ENCODE measurements at regions not wholly inside any gene's neighbourhood (a gene's known extent, or its start where the extent isn't known, plus 50 kb on each side); places are given as distances from the start of the nearest gene placed in this dataset.
"Not testable (repeated sequence)": the region's sequence is repeated elsewhere in the genome, so short reads cannot be mapped to it uniquely, and the experiment has no call there.

- DNase-seq (ENCODE audit: low spot score) = no peak
These were observed 174.0 kb upstream of the SNX2 start for GRCh38 chr5:122600924-122601323.

GRCh38 chr5:122602700-122603099 lies 172.2 kb upstream of the SNX2 start:
- no peak for DNase-seq (ENCODE audit: low spot score)

DNA sequence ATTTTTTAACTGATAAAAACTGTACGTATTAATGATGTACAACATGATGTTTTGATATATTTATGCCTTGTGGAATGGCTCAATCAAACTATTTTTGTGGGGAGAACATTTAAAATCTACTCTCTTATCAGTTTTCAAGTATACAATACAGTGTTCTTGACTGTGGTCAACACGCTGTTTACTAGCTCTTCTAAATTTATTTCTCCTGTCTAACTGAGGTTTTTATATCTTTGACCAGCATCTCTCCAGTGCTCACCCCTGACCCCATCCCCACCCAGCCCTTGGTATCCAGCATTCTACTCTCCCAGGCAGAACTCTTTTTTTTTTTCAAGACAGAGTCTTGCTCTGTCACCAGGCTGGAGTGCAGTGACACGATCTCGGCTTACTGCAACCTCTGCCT lies 169.6 kb upstream of the SNX2 start:
- DNase-seq (ENCODE audit: low spot score) = no peak

- DNase-seq (ENCODE audit: low spot score) = no peak
These were observed 167.1 kb upstream of the SNX2 start for GRCh38 chr5:122607818-122608217.

DNA sequence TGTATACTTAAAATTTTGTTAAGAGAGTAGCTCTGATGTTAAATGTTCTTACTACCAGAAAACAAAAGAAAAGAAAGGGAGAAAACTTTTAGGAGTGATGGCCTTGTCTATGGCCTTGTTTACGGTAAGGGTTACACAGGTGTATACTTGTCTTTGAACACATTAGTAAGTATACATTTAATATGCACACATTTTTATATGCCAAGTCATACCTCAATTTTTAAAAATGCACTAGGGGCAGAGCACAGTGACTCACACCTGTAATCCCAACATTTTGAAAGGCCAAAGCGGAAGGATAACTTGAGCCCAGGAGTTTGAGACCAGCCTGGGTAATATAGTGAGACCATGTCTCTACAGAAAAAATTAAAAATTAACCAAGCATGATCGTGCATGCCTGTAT lies 166.7 kb upstream of the SNX2 start:
- DNase-seq (ENCODE audit: low spot score) = no peak

DNA sequence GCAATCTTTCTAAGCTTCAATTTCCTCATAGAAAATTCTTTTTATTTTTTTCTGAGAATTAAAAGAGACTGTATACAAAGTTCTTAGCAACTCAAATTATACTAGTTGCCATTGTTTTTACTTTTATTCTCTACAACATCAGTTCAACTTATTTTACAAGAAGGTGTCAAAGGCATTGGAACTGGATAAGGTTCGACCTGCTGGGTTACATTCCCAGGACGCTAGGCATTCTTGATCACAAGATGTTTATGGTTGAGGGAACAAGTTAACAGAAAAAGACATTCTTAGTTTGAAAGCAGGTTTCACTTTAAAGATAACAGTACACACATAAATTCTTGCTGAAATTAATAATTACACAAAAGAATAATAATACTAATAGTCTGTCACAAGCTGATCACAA lies 163.5 kb upstream of the SNX2 start:
- no peak for DNase-seq (ENCODE audit: low spot score)

GRCh38 chr5:122612901-122613300 lies 162.0 kb upstream of the SNX2 start:
- no peak for DNase-seq (ENCODE audit: low spot score)

GRCh38 chr5:122615146-122615545 lies 159.7 kb upstream of the SNX2 start:
- no peak for DNase-seq (ENCODE audit: low spot score)

DNA sequence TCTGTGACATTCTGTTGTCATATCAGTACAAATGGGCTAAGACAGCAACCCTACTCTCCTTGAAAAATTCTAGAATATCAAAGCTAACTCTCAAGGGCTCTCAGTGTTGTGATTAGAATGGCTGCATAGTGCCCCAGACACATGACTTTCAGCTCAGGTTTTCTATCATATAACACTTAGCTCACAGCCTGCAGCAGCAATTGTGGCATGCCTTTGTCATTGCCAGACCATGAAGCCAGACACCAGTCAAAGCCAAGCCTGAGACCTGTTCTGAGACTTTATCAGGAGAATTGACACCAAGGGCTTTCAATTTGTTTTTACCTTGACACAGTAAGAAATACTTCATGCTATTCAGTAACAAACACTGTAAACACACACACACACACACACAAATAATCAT lies 159.0 kb upstream of the SNX2 start:
- no peak for DNase-seq (ENCODE audit: low spot score)

DNA sequence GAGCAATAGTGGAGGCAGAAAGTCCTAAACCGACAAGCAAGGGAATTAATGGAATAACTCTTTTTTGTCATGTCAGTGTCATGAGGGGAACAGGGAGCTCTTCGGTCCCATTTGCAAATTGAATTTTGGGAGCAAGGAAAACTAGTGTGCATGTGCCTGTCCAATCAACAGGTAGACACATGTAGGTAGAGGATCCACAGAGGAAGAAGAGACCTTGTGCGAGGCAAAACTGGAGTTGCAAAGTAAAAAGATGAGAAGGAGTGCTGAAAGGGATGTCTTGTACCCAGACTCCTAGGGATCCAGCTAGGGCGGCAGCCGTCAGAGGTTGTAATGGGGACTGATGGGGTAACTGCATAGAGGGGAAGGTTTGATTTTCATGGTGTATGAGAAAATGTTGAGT lies 156.8 kb upstream of the SNX2 start:
- not testable (repeated sequence) for DNase-seq (ENCODE audit: low spot score)

DNA sequence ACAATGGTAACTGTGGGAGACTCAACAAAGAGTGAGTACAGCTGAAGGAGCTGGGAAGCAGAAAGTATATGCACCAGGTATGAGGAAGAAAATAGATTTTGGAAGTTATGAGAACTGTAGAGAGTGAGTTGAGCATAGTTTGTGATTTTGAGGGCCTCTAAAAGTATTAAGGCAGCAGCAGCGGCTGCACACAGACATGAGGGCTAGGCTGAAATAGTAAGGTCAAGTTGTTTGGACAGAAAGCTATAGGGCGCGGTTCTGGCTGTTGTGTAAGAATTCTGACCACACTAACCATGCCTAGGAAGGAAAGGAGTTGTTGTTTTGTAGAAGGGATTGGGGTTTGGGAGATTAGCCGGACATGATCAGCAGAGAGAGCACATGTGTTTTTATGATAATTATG lies 154.1 kb upstream of the SNX2 start:
- not testable (repeated sequence) for DNase-seq (ENCODE audit: low spot score)

- DNase-seq (ENCODE audit: low spot score) = not testable (repeated sequence)
These were observed 146.2 kb upstream of the SNX2 start for GRCh38 chr5:122628714-122629113.

- no peak for DNase-seq (ENCODE audit: low spot score)
These were observed 145.7 kb upstream of the SNX2 start for GRCh38 chr5:122629121-122629677.

- DNase-seq (ENCODE audit: low spot score) = no peak
These were observed 136.3 kb upstream of the SNX2 start for GRCh38 chr5:122638581-122638980.

GRCh38 chr5:122639033-122639432 lies 135.8 kb upstream of the SNX2 start:
- no peak for DNase-seq (ENCODE audit: low spot score)

DNA sequence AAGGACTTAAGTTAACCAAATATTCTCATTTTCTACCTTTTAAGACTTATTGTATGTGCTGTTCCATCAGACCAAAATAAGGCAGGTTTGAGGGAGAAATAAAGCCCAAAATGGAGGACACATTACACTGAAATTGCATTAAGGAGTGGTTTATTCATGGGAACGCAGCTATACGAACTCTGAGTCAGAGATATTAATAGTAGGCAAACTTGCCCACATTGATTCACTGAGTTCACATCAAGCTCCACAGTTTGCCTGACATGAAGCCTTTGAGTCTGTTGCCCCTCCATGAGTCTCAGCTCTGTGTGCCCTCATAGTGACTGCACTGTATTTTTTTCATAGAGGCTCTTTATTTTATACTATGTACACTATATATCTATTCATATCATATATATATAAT lies 135.0 kb upstream of the SNX2 start:
- no peak for DNase-seq (ENCODE audit: low spot score)

DNA sequence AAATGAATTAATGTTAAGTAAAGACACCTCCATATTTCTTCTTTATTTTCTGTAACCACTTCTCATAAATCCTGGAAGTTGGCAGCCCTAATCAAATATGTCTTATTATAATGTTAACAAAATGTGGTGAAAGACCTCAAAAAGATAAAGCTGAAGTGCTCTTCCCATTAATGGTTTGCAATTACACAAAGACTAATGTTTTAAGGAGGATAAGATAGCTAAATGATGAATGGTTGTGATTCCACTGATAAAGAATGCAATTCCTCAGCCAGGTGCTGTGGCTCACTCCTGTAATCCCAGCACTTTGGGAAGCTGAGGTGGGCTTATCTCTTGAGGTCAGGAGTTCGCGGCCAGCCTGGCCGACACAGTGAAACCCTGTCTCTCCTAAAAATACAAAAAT lies 125.8 kb upstream of the SNX2 start:
- no peak for DNase-seq (ENCODE audit: low spot score)

- peak; percentile 20 for DNase-seq (ENCODE audit: low spot score)
These were observed 121.5 kb upstream of the SNX2 start for GRCh38 chr5:122653087-122654017.

- DNase-seq (ENCODE audit: low spot score) = no peak
These were observed 118.7 kb upstream of the SNX2 start for GRCh38 chr5:122656160-122656559.

GRCh38 chr5:122656577-122656976 lies 118.3 kb upstream of the SNX2 start:
- no peak for DNase-seq (ENCODE audit: low spot score)

DNA sequence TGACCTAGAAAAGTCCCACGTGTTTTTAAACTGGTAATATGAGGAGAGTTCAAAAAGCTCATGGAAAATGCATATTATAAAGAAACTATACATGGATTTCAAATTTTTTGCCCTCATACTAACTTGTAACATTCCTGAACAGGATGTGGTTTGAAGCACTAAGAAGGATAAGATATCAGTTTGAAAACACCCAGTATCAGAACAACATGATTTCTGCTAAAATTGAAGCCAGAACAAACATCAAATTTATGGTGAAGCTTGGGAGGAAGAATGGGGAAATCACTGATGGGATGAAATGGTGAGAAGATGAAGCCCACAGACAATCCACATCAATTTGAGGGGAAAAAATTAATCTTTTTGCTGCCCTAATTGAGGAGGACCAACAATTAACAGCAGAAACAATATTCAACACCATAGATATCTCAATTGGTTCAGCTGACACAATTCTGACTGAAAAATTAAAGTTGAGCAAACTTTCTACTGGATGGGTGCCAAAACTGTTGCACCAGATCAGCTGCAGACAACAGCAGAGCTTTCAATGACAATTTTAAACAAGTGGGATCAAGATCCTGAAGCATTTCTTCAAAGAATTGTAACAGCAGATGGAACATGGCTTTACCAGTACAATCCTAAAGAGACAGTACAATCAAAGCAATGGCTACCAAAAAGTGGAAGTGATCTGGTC lies 113.2 kb upstream of the SNX2 start:
- DNase-seq (ENCODE audit: low spot score) = no peak

GRCh38 chr5:122665051-122665450 lies 109.8 kb upstream of the SNX2 start:
- no peak for DNase-seq (ENCODE audit: low spot score)

DNA sequence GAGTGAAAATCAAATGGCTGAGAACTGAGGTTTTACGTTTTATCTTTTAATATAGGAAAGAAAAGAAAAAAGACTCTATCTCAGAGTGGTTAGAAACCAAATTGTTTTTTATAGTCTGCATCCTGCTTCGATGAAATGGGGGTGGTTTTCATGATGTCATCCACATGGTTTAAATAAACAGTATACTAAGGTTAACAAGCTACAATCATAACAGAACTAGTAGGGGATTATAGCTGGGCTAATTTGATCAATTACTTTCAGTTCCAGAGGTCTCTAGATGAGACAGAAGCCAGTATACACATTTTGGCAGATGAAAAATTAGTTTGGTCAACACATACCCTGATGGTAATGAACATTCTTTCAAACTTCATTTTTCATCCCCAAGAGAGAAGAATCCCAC lies 106.3 kb upstream of the SNX2 start:
- no peak for DNase-seq (ENCODE audit: low spot score)

All from H4 (cell line).